HG03521 (cell line): ENCODE measurements at regions not wholly inside any gene's neighbourhood (a gene's known extent, or its start where the extent isn't known, plus 50 kb on each side); places are given as distances from the start of the nearest gene placed in this dataset.

Experiments used
- ATAC-seq: cut with Tn5 transposase; IDR thresholded peaks from one replicate; pipeline ENCODE4 v1.9.1; 2021; ENCODE audit warnings: mild to moderate bottlenecking, moderate library complexity; ENCODE audit not compliant: unreplicated experiment

DNA sequence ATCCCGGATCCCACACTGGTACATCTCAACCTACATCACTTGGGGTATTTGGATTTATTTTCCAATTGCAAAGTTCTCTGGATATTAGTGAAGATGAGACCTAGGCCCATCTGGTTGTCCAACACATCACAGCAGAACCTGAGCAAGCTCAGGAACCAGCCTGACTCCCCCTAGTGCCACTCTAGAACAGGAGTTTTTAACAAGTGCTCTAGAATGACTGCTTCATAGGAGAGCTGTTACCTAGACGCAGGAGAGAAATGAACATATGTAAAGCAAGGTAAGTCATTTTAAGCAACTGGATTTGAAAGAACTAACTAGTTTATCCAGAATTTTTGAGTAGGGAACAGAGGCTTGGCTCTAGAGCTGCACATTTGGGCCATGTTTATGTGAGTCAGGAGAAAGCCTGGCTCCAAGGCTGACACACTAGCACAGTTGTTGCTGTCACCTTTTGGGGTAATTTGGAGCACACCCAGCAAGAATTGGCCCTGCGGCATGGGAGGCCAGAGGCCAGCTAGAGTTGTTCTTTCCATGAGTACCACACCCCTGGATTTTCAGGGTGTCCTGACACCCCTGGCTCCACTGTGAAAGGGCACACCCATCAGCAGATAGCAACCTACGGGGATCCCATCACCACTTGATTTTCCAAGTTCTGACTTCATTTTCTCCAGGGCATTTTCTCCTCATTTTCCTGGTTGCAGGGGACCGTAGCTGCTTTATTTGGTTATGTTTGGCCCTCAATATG lies 110.9 kb upstream of the LPAR1 start:
- ATAC-seq = no peak

- peak; percentile 58 for ATAC-seq
Observed at GRCh38 chr9:111148052-111149017, 110.1 kb upstream of the LPAR1 start.

GRCh38 chr9:111147041-111147440 lies 108.8 kb upstream of the LPAR1 start:
- no peak for ATAC-seq

DNA sequence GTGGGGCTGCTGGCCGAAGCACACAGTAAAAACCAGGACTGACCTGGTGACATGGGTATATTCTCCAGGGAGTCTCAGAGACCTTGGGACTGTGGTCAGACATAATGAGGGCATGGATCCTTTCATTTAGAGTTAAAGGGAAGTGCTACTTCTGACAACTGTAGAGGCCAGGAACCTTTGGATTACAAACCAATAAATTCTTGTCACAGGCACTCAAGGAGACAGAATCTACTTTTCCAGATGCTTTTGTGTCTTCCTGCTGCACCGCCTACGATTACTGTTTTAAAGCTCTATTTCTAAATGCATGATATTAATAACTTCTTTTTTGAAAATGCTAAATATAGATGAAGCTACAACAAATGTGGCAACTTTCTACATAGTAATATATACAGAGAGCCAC lies 106.5 kb upstream of the LPAR1 start:
- ATAC-seq = no peak

GRCh38 chr9:111136180-111136579 lies 97.9 kb upstream of the LPAR1 start:
- no peak for ATAC-seq

DNA sequence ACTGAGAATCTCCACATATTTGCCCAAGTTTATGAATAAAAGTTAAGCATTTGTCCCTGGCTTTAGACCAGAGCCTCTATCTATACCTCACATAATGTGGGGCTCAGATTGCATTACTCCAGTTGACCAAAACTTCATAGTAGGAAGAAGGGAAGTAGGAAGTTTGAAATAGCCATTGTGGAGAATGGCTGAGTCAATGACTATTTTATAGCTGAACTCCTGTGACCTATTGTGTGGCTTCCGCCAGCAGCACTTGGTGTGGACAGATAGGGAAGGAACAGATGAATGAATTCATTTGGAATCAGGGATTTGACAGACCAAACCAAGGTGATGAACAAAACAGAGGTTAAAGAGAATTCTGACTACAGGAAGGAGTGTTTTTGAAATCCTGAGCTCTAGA lies 92.9 kb upstream of the LPAR1 start:
- no peak for ATAC-seq

- no peak for ATAC-seq
Observed at GRCh38 chr9:111120526-111120925, 82.3 kb upstream of the LPAR1 start.

GRCh38 chr9:111118256-111118948 lies 80.1 kb upstream of the LPAR1 start:
- ATAC-seq = no peak

GRCh38 chr9:111114486-111114885 lies 76.2 kb upstream of the LPAR1 start:
- no peak for ATAC-seq

DNA sequence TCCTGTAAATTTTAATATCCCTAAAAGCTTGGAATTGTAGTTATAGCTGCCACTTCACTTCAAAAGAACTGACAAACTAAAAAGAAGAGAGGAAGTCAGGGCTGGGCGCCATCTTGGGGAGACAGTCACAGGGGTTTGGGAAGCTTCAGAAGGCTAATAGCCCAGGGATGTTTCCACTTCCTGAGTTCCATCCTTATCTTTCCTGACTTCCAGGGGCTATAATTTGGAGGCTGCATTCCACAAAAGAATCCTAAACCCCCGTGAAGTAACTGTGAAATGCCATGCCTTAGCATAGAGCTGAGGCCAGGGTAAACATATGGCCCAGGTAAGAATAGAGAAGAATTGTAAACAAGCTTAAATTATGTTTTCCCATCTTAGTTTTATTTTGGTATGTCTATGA lies 75.4 kb upstream of the LPAR1 start:
- no peak for ATAC-seq

GRCh38 chr9:111110805-111111204 lies 72.5 kb upstream of the LPAR1 start:
- ATAC-seq = no peak

GRCh38 chr9:111108946-111109345 lies 70.7 kb upstream of the LPAR1 start:
- ATAC-seq = no peak

DNA sequence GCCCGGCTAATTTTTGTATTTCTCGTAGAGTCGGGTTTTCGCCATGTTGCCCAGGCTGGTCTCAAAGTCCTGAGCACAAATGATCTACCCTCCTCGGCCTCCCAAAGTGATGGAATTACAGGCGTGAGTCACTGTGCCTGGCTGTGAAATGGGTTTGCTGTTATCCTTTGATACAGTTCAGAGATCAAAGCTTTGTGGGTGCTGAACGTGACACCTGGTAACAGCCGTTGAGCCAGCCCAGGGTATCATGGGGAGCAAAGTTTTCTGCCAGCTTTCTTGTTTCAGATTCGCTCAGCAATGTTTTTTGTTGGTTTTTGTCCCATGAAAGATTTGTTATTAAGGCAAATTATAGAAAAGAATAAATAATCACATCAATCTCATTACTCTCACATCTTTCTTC lies 68.9 kb upstream of the LPAR1 start:
- ATAC-seq = no peak

DNA sequence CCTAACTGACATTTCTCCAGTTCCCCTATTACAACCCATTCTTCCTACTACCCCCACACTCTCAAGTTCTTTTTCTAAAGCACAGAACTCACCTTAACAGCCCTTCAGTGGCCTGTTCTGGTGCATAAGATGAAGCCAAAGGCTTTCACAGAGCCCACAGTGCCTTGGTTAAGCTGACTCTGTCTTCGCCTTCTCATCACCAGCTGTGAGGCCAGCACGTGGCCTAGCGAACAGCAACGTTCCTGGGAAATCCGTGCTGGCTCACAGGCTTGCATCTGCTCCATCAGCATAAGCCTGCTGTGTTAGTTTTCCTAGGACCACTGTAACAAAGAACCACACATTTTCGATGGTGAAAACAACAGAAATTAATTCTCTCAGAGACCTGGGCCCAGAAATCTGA lies 67.9 kb upstream of the LPAR1 start:
- no peak for ATAC-seq

GRCh38 chr9:111102793-111103464 lies 64.7 kb upstream of the LPAR1 start:
- no peak for ATAC-seq

- ATAC-seq = no peak
Observed at GRCh38 chr9:111099199-111100008, 61.1 kb upstream of the LPAR1 start.

DNA sequence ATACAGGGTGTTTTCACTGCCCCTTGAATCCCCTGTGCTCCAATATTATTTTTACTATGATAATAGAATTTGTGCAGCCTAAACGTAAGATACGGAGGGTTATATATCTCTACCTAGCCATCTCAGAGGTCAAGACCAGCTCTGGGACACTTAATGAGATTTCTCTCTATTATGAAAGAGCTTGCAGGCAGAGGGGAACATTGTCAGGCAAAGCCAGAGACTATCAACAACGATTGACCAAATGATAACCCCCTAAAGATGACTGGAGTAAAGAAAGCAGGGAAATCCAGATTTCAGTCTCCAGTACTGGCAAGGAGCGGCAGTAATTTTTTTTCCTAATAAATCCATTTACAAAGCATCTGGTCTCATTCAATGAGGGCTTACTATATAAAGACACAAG lies 59.8 kb upstream of the LPAR1 start:
- no peak for ATAC-seq

- ATAC-seq = no peak
Observed at GRCh38 chr9:111096051-111096450, 57.8 kb upstream of the LPAR1 start.

GRCh38 chr9:111095441-111095840 lies 57.2 kb upstream of the LPAR1 start:
- no peak for ATAC-seq

DNA sequence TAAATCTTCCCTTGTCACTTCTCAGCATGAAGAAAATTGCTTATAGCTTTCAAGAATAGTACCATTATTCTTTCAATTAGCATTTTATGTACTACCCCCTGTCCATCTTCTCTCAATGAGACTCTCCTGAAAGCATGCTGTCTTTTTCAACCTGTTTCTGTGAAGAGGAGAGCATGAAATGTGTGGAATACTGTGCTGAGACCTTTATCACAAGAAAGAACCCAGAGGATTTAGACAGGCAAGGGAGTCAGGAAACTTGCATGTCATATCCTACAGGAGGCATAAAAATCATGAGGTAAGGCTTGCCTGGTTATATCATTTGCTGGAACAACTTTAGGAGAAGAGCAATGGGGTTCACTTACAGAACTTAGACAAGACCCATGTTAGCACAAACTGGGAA lies 56.7 kb upstream of the LPAR1 start:
- ATAC-seq = no peak
